Adrenal gland (tissue), 9 donors: ENCODE measurements at regions not wholly inside any gene's neighbourhood (a gene's known extent, or its start where the extent isn't known, plus 50 kb on each side); places are given as distances from the start of the nearest gene placed in this dataset.
"Not testable (repeated sequence)": the region's sequence is repeated elsewhere in the genome, so short reads cannot be mapped to it uniquely, and the experiment has no call there.

Experiments used
- DNase-seq, 7 donors: peaks; one replicate each; pipeline ENCODE4 v3.0.0-alpha.2; 2019 to 2020
- H3K27ac ChIP-seq, 5 donors: fragments of 200-600 bp; sonication (generic) in 4 of 5; 1 replicate in 3 of 5; 2 replicates in 2 of 5; pipeline versions ENCODE4 v1.5.1 to v1.8.0; 2016 to 2020; ENCODE audit warnings: mild to moderate bottlenecking in 1 of 5
- H3K27me3 ChIP-seq: fragments of 200-600 bp; 2 replicates; pipeline ENCODE4 v1.8.0; 2021
- H3K36me3 ChIP-seq, 2 donors: fragments of 200-600 bp; replicated peaks in 1 of 2; 1 replicate in 1 of 2; 2 replicates in 1 of 2; pipeline versions ENCODE4 v1.5.1 to v1.8.0; 2018 to 2022
- H3K4me1 ChIP-seq, 2 donors: fragments of 200-600 bp; replicated peaks in 1 of 2; 1 replicate in 1 of 2; 2 replicates in 1 of 2; pipeline versions ENCODE4 v1.5.1 to v1.8.0; 2018 to 2021
- H3K4me3 ChIP-seq, 4 donors: fragments of 200-600 bp; sonication (generic) in 3 of 4; one replicate each; pipeline ENCODE4 v1.5.1; 2016 to 2018
- H3K9me3 ChIP-seq, 3 donors: fragments of 200-600 bp; sonication (generic) in 1 of 3; replicated peaks in 1 of 3; 1 replicate in 2 of 3; 2 replicates in 1 of 3; pipeline versions ENCODE4 v1.5.1 to v1.8.0; 2016 to 2021
- POLR2A ChIP-seq, 2 donors: fragments of 450-650 bp; IDR thresholded peaks; one replicate each; pipeline ENCODE4 v1.6.1; 2017; ENCODE audit warnings: antibody characterized with exemption in 2 of 2, mild to moderate bottlenecking in 2 of 2, moderate library complexity in 1 of 2
- WGBS, 4 donors: extraction: QIAGEN DNeasy Blood & Tissue Kit in 2 of 4; methylation state at CpG; one replicate each; pipeline versions ENCODE4 v1.1.5 to v1.1.7; 2013 to 2017; 5-methylcytosine and 5-hydroxymethylcytosine counted together
- intact Hi-C, 2 donors: fragments of 100-400 bp; cut with DNase I; formaldehyde crosslinking; loops; one replicate each; pipeline versions ENCODE4 v1.14.1 to v1.15.0; 2022 to 2023
- TF ChIP-seq, protein P1 (sequence below), 6 experiments: fragments of 450-650 bp in 4 of 6; fragments of 200-600 bp in 2 of 6; sonication (generic) in 1 of 6; IDR thresholded peaks; 1 replicate in 5 of 6; 2 replicates in 1 of 6; pipeline versions ENCODE4 v1.5.1 to v1.8.0; 2016 to 2021; ENCODE audit warnings: antibody characterized with exemption in 6 of 6, mild to moderate bottlenecking in 2 of 6, moderate library complexity in 1 of 6
- donor health status: healthy with polysubstance abuse.
- donor health status: Bipolar disorder and iron deficiency.
- donor health status: DM: yes; HTN: yes; CAD: no.
- donor health status: DM: no; HTN: no; CAD: no.
- donor health status: DM: no; HTN: no; CAD: no.

- Histone ChIP-seq H3K4me3 (no peak overlapping the region), H3K9me3 (no peaks in the 10 kb centered on the region), H3K4me1 (no peaks in the 10 kb centered on the region), H3K27me3 (no peaks in the 10 kb centered on the region), H3K27ac (no peak overlapping the region), H3K36me3 (no peaks in the 10 kb centered on the region)
- intact Hi-C loops = no loop called here
- WGBS, 4 donors = 88 to 98% (median 91%) methylated on average over 3 of the region's 3 CpGs
- no peak for DNase-seq
- TF ChIP-seq POLR2A (IDR thresholded peaks at IDR 0.05) = no peak
- TF ChIP-seq, protein P1, sequence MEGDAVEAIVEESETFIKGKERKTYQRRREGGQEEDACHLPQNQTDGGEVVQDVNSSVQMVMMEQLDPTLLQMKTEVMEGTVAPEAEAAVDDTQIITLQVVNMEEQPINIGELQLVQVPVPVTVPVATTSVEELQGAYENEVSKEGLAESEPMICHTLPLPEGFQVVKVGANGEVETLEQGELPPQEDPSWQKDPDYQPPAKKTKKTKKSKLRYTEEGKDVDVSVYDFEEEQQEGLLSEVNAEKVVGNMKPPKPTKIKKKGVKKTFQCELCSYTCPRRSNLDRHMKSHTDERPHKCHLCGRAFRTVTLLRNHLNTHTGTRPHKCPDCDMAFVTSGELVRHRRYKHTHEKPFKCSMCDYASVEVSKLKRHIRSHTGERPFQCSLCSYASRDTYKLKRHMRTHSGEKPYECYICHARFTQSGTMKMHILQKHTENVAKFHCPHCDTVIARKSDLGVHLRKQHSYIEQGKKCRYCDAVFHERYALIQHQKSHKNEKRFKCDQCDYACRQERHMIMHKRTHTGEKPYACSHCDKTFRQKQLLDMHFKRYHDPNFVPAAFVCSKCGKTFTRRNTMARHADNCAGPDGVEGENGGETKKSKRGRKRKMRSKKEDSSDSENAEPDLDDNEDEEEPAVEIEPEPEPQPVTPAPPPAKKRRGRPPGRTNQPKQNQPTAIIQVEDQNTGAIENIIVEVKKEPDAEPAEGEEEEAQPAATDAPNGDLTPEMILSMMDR (IDR thresholded peaks at IDR 0.05) = no peak
These were observed 128.1 kb upstream of the FAM174A start for GRCh38 chr5:100407053-100407452.

GRCh38 chr5:100406640-100407039 lies 128.5 kb upstream of the FAM174A start:
- no peak overlapping the region for H3K4me3 ChIP-seq
- H3K4me1 ChIP-seq = no peaks in the 10 kb centered on the region
- DNase-seq = no peak
- no peaks in the 10 kb centered on the region for H3K27me3 ChIP-seq
- no peaks in the 10 kb centered on the region for H3K36me3 ChIP-seq
- no peak overlapping the region for H3K27ac ChIP-seq
- TF ChIP-seq, protein P1 (IDR thresholded peaks at IDR 0.05) = no peak
- H3K9me3 ChIP-seq = no peaks in the 10 kb centered on the region
- WGBS, 4 donors = 67 to 88% (median 77%) methylated on average over 2 of the region's 2 CpGs
- intact Hi-C loops = no loop called here

GRCh38 chr5:100402071-100402470 lies 133.1 kb upstream of the FAM174A start:
- no peak for DNase-seq
- Histone ChIP-seq H3K4me3 (no peak overlapping the region), H3K36me3 (no peaks in the 10 kb centered on the region), H3K27me3 (no peaks in the 10 kb centered on the region), H3K27ac (no peak overlapping the region), H3K4me1 (no peaks in the 10 kb centered on the region), H3K9me3 (no peaks in the 10 kb centered on the region)
- no peak for TF ChIP-seq POLR2A (IDR thresholded peaks at IDR 0.05)
- TF ChIP-seq, protein P1 (IDR thresholded peaks at IDR 0.05) = no peak
- intact Hi-C loops = no loop called here
- WGBS, 4 donors = 59 to 62% (median 61%) methylated on average over 5 of the region's 5 CpGs

GRCh38 chr5:100401149-100401548 lies 134.0 kb upstream of the FAM174A start:
- H3K27ac ChIP-seq = no peak overlapping the region
- intact Hi-C loops = no loop called here
- H3K27me3 ChIP-seq = no peaks in the 10 kb centered on the region
- no peaks in the 10 kb centered on the region for H3K9me3 ChIP-seq
- TF ChIP-seq POLR2A (IDR thresholded peaks at IDR 0.05) = no peak
- TF ChIP-seq, protein P1 (IDR thresholded peaks at IDR 0.05) = no peak
- H3K36me3 ChIP-seq = no peaks in the 10 kb centered on the region
- H3K4me1 ChIP-seq = no peaks in the 10 kb centered on the region
- no peak overlapping the region for H3K4me3 ChIP-seq
- DNase-seq = no peak

GRCh38 chr5:100398815-100399214 lies 136.4 kb upstream of the FAM174A start:
- intact Hi-C loops = not testable (repeated sequence)
- WGBS, 4 donors = 66 to 71% (median 68%) methylated on average over 2 to 3 of the region's 3 CpGs

GRCh38 chr5:100379254-100379858 lies 155.8 kb upstream of the FAM174A start:
- H3K27me3 ChIP-seq, intact Hi-C loops, H3K27ac ChIP-seq, H3K9me3 ChIP-seq, DNase-seq, H3K4me1 ChIP-seq, H3K36me3 ChIP-seq, H3K4me3 ChIP-seq: not testable (repeated sequence)
- WGBS, 4 donors = 88 to 100% (median 92%) methylated on average over 4 to 16 of the region's 19 CpGs; no CpG with 5 or more reads in 1 of the 4 donors

More at GRCh38 chr5:100398815-100399214, 136.4 kb upstream of the FAM174A start:
- H3K4me3 ChIP-seq, H3K9me3 ChIP-seq, H3K27ac ChIP-seq, DNase-seq, H3K27me3 ChIP-seq, H3K36me3 ChIP-seq, H3K4me1 ChIP-seq: not testable (repeated sequence)

GRCh38 chr5:100364757-100365478 lies 170.3 kb upstream of the FAM174A start:
- 63 to 71% (median 68%) methylated on average over 5 of the region's 5 CpGs for WGBS, 4 donors
- H3K4me1 ChIP-seq, H3K4me3 ChIP-seq, H3K27me3 ChIP-seq, intact Hi-C loops, H3K36me3 ChIP-seq, H3K9me3 ChIP-seq, DNase-seq, H3K27ac ChIP-seq: not testable (repeated sequence)
